GF-D8 (cell line): ENCODE measurements at regions not wholly inside any gene's neighbourhood (a gene's known extent, or its start where the extent isn't known, plus 50 kb on each side); places are given as distances from the start of the nearest gene placed in this dataset.
"Not testable (repeated sequence)": the region's sequence is repeated elsewhere in the genome, so short reads cannot be mapped to it uniquely, and the experiment has no call there.

Experiments
- DNase-seq: peaks from one replicate; lab custom pipeline; 2025; lab: John Stamatoyannopoulos, UW

DNA sequence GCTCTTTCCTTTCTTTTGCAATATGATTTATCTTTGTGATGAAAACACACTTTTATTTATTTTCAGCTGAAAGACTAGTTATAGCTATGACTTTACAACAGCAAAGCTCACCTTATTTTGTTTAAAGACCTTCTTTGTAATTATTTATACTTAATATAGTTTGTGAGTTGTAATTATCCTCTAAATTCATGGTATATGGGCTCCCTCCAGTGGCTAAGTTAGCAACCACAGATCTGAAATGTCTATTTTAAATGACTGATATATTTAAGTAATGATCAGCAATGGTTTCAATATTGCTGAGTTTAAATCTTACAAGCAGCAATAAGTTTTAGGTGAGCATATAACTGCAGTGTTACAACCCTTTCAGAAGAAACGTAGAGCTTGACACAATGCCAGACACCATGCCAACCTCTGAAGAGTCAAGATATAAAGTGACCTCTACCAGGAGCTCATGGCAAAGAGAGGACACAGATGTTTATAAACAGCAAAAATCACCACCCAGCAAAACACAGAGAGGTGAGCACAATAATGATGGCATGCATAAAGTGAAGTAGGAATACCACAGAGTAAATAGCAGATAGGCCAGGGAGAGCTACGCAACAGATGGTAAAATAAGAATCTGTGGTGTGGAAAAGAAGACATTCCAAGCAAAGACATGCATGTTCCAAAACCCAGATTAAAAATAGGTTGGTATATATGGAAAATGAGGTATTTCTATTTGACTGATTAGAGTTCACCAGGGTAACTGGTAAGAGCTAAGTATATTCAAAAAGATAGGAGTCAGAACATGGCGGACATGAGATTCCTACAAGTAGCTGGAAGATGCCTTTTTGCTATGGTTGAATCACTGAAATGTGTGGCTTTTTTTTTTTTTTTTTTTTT is 143.7 kb upstream of the ZNF385D start:
- no peak for DNase-seq

DNA sequence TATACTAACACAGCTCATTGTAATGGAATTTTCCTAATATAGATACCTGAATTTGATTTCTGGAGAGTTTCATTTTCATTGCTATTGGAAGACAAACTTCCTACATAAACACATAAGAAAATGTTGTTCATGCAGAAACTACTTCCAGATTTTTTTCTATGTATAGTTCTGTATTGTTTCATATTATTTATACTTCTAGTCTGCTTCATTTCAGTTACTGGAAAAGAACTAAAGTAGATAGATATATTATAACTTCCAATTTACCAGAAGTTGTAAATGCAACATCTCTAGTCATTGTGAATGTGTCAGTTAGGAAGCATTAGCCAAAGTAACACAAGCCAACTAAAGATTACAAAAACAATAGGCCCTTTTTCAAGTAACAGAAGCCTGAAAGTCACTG is 147.3 kb upstream of the ZNF385D start:
- no peak for DNase-seq

DNA sequence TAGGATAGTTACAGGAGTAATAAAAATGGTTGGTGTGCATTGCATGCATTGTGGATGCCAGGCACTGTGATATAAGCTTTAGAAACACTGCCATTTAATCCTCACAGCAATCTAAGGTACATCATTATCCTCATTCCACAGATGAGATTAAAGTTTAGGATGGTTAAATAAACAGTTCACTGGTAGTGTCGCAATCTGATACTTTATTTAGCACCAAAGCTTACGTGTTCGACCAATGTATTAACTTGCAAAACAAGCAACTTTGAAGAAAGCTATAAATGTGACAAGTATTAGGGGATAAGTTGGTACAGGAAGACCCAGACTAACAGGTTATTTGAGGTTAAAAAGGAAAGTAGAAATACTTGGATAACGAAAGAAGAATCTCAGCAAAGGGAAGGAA is 150.5 kb upstream of the ZNF385D start:
- no peak for DNase-seq

DNA sequence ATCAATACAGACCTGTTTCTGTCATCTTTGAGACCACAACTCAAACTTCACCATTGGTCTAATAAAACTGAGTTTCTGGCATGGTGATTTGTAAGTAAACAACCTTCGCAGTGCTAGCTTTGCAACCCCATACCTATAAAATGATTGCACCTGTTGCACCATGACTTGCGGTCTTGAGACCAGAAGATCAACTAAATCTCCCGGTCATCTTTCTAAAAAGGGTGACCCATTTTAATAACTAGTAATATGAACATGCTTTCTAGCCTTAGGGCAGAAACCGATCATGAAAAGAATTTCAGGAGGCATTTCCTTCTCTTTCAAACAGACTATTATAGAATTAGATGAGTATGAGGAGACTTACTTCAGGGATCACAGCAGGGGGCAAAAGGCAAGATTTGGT is 151.9 kb upstream of the ZNF385D start:
- no peak for DNase-seq

DNA sequence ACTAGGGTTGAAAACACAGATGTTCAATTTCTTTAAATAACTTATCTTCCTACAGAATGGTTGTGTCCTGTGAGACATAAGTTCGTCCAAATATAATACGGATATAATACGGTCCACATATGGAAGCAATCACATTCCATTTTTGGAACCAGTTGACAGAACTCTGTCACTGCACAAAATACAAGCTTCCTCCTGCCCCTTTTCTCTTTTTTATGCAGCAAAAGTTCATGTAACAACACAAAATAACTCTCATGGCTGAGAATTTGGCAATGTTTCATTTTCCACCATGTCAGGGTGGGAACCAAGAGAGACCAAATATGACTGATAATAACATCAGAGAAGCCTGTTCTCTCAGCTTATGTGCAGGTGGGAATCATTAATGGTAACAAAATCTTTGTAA is 158.1 kb upstream of the ZNF385D start:
- no peak for DNase-seq

DNA sequence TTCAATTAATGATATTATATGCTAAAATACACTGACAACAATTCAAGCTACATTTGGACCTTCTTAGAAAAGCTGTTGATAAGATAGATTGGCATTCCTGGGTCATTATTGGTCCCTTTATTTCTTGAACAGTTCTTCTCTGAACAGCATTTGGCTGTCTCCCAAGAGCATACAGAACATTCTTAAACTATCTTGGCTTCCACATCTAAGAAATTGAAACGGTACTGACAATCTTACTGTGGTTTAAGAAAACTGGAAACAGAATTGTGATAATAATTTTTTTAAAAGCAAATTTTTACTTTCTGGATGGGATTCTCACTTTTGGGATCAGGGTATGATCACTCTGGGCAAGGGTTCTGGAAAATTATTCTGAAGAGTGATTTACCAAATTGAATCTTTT is 161.7 kb upstream of the ZNF385D start:
- no peak for DNase-seq

DNA sequence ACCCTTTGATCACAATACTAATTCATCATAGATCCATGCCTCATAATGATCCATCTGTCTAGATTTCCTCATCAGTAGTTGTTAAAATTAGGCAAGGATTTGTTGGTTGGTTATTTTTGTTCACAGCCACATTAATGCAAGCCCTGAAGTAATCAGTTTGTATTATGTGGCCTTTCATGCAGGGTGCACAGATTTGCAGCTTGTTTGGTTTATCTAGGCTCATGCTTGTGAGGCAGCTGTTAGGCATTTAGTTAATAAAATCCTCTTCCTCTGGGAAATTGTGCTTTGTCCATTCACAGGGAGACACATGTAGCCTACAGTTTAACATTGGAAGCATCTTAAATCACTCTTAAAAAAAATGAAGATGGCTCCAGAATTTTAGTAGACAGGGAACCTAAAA is 162.8 kb upstream of the ZNF385D start:
- no peak for DNase-seq

DNA sequence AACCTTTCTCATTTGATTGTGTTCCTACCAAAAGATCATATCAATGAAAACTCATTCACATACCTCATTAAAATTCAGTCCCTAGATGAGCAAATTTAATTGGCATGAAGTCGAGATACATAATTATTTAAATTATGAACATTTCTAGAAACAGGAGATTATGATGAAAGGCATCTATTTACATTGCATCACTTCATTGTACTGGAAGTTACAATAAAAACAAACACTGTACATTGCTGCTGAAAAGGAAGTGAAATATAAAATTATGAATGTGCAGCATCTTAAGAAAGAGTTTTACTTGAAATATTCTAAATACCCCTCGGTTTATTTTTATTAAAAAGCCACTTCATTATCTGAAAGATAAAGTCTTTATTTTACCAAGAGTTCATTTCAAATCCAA is 163.4 kb upstream of the ZNF385D start:
- DNase-seq, result no peak

DNA sequence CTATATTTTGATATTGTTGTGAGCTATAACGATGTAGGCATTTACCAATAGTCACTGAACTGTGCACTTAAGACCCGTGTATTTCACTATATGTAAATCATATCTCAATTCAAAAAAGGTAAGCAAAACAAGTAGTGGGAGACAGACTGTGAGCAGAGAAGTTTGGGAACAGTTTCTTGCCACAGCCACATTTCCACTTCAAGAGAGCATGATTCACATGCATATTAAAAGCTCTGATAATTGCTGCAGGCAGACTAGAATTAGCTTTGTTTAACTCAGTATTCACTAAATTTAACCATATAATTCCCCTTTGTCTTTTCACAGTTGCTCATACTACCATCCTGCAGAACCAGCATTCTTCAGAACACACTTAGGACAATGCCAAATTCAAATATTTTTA is 168.4 kb upstream of the ZNF385D start:
- no peak for DNase-seq

DNA sequence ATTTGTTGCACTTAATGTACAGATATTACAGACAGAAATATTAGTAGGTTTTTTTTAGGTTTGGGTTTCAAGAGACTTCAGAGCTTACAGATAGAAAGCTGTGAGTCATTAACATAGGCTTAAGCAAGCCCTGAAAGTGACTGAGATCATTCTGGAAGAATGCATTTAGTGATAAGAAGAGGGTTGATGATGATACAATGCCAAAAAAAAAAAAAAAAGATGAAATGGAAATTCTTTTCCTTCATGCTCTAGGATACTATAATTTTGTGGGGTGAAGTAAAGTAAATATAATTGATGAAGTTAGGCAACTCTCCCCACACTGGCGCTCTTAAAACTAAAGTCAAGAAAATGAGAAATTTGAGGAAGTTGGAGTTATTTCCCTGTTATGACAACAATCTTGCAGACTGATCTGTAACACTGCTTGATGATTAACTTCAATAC is 169.4 kb upstream of the ZNF385D start:
- DNase-seq, result no peak

DNA sequence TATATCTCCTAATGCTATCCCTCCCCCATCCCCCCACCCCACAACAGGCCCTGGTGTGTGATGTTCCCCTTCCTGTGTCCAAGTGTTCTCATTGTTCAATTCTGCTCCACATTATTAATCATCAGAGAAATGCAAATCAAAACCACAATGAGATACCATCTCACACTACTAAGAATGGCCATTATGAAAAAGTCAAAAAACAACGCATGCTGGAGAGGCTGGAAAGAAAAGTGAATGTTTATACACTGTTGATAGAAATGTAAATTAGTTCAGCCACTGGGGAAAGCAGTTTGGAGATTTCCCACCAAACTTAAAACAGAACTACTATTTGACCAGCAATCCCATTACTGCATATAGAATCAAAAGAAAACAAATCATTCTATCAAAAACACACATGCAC is 172.1 kb upstream of the ZNF385D start:
- not testable (repeated sequence) for DNase-seq

DNA sequence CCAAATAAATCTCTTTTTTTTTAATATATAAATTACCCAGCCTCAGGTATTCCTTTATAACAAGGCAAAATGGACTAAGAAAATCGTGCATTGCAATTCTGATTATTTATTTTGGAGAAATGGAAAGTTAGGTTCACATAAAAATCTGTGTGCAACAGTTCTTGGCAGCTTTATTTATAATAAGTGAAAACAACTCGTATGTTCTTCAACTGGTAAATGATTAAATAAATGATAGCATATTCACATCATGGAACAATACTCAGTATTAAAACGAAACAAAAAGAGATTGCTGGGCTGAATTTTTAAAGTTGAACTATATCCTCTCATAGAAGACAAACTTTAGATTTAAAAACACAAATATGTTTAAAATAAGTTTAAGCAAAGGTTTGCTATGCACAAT is 176.3 kb upstream of the ZNF385D start:
- no peak for DNase-seq

DNA sequence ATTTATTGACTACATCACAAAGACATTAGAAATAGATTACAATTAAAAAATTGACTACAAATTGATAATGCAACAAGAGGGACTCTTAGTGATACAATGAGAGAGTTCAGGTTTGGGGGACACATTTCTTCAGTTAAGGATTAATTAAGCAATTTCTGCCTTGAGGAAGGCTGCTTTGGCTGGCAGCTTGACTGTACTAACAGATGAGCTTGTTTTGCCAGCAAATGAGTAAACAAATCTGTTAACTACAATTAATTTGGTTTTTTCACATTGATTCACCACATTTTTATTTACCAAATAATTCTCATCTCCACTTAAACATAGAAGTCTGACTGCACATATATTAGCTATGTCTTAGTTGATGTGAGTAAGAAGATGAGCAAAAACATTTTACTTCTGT is 183.6 kb upstream of the ZNF385D start:
- no peak for DNase-seq

DNA sequence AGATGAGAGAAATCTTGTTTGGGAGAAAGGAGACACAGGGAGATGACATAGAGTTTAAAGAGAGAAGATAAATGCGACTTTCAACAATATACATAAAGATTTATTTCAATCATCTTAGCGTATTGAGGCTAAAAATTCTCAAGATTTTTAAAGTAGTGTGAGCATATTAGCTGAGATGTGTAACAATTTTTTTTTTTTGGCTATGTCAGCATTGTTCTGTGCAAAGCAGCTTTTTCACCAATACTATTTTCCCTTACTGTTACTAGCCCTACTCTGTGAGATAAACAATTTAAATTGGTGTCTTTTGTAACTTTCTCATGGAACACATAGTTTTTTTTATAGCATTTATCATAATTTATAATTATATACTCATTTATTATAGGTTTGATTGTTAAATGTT is 185.2 kb upstream of the ZNF385D start:
- no peak for DNase-seq

DNA sequence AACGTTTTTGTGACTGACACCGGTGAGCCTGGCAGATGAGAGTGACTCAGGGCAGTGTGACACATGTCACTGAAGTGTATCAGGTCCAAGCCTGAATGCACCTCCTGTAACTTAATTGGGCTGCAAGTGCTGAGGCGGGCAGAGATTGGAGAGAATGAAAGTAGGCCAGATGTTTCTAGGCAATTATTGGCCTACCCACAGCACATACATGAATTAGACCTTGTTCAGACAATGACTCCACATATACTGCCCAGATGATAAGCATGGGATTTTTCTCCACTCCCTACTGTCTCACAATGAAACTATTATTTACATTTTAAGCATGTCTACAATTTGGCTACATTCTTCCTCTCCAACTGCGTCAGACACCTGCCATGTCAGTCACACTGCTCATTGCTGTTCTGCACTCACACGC is 187.3 kb upstream of the ZNF385D start:
- no peak for DNase-seq

DNA sequence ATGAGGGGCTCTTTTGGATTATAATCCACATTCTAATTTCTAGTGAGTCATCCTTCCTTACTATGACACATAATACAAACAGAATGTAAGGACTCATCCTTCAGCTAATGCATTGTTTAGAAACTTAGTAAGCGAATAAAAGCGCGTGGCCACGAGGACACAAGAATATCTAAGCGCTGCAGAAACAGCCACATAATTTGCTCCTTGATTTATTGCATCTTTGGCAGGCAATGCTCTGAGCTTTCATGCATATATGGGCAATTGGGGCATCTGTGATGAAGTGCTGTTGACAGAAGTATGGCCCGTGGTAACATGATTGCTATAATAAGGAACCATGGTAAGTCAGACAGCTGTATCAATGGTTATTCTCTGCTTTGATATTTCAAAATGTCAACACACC is 191.3 kb upstream of the ZNF385D start:
- no peak for DNase-seq

DNA sequence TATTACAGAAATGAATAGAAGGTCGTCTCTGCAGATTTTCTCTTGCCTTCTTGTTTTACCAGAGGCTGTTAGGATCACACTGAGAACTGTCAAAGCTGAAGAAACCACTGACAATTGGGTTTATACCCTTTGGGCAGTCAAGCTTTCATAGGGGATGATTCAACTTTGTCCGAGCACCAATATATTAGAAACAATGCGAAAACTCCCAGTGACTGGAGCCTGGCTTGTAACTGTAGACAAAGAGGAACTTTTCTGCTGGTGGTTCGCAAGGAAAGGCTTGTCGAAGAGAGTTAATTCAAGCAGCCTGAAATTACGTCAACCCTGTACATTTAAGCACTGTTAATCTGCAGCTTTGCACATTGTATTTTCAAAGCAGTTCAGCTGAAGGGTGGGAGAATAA is 193.2 kb upstream of the ZNF385D start:
- no peak for DNase-seq

DNA sequence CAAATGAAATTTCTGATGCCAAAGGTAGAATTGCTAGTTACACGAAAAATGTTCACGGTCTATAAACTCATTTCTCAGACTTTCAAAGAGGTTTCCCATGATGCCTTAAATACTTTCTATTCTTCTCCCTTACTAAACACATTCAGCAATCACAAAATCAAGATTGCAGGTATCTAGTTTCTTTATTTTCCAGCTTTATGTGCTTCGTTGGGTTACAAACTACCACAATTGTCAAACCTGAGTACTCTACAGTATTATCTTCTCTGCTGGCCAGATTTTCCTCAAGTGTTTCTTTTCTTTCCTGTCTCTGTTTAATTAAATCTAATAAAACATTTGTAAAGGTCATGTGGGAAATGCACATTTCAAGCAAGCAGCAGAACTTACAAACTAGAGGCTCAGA is 201.8 kb upstream of the ZNF385D start:
- no peak for DNase-seq

DNA sequence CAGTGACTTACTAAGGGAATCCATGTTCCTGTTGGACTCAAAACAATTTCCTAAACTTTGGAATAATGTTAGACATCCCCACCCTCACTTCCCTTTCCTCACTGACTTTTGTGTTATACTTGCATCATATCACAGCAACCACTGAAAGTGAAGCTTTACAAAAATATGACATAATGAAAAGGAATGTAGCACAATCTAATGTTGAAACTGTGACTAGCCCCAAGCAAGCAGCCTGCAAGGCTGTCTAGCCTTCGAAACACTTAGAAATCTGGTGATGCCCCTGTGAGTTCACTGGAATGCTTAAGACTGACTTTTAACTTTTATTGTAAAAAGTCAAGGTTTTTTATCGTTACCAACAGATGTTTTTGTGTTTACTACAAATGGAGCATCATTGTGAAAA is 203.7 kb upstream of the ZNF385D start:
- DNase-seq, result no peak

DNA sequence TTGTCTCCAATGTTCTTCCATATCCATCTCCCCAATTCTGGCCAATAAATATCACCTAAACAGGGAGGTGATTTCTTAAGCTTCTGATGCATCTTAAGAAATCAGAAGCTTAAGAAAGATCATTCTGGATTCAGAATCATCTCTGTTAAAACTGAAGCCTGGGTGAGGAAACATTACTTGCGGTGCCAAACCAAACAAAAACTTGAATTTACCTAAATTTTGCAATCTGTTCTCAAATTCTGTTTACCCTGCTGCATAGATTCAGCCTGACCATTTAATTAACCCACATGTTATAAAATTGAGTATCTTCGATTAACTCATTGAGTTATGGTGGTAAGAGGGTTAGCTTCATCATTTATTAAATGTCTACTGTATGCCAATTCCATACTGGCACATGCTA is 204.4 kb upstream of the ZNF385D start:
- DNase-seq, result no peak

DNA sequence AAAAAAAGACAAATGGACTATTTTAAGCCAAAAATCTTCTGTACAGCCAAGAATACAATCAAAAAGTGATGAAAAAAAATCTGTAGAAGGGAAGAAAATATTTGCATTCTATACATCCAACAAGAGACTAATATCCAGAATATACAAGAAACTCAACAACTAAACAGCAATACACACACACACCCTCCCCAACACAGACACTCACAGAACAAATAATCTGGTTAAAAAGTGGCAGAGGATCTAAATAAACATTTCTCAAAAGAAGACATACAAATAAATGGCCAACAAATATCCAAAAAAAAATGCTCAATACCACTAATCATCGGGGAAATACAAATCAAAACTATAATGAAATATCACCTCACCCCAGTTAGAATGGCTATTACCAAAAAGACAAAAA is 209.0 kb upstream of the ZNF385D start:
- DNase-seq, result no peak

DNA sequence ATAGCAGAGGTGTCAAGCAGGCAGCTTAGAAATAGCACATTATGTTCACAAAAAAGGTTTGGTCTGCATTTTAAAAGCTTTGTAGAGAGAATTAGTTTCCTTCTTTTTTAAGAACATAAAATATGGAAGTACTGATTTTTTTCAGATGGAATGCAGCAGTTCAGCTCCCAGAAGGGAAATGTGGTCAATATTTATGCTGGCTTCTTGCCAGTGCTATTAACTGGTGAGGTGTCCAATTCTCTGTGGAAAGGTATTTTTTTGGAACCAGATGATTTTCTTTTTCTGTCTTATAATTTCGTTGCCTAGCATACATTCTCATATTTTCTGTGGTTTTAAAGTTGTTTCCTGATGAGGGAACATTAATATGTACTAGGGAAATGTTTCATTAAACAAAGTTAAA is 211.4 kb upstream of the ZNF385D start:
- no peak for DNase-seq

DNA sequence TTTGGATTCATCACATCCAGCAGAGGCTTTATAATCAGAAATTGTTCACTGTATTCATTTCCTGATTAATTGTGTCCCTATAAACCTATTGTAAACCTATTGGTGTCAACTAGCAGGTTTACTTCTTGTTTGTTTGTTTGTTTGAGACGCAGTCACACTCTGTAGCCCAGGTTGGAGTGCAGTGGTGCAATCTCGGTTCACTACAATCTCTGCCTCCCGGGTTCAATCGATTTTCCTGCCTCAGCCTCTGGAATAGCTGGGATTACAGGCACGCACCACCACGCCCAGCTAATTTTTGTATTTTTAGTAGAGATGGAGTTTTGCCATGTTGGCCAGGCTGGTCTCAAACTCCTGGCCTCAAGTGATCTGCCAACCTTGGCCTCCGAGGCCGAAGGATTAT is 215.4 kb upstream of the ZNF385D start:
- DNase-seq, result not testable (repeated sequence)

DNA sequence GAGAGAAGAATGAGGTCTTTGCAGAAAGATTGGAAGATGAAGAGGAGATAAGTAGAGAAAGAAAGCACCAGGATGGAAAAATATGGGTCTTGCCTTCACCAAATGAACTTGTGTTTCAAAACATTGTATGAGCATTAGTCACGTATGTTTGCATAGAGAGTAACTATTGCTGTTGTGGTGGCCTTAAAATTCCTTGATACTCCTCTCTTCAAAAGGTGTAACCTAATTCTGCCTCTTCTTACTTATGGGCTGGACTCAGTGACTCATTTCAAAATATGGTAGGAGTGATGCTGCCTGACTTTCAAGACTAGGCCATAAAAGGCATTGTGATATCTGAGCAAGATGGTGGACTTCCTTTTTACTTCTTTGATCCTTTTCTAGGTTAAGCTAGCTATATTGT is 228.7 kb upstream of the ZNF385D start:
- no peak for DNase-seq
